ENCODE measurements at regions not wholly inside any gene's neighbourhood (a gene's known extent, or its start where the extent isn't known, plus 50 kb on each side); places are given as distances from the start of the nearest gene placed in this dataset.
"Not testable (repeated sequence)": the region's sequence is repeated elsewhere in the genome, so short reads cannot be mapped to it uniquely, and the experiment has no call there.

DNA sequence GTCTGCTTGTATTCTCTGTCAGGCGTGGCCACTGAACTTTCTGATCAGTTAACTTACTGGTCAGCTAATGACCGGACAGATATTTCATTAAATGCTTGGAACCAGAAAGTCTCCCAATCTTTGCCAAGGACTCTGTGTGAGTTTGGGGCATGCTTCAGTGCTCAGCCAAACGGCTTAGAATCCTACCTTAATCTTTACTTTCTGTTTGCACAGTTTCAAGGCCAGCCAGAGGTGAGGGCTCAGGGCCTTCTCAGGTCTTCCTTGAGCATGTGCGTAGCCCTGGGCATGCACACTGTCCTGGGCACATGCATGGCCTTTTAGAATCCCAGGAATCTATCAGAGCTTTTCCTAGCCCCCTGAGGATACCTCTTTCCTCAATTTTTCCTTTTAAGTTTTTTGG is 230.1 kb downstream of the RAB11FIP4 start (continued):
- TF ChIP-seq ZNF239 (tag by site-specific recombination; IDR thresholded peaks at IDR 0.05) (no peak), ZNF777 (tag by site-specific recombination; IDR thresholded peaks at IDR 0.05; ENCODE audit: borderline replicate concordance) (no peak), ZBTB17 (tag by site-specific recombination; IDR thresholded peaks at IDR 0.05) (no peak), PRDM10 (tag by site-specific recombination; IDR thresholded peaks at IDR 0.05) (no peak)
- TF ChIP-seq, protein P1, sequence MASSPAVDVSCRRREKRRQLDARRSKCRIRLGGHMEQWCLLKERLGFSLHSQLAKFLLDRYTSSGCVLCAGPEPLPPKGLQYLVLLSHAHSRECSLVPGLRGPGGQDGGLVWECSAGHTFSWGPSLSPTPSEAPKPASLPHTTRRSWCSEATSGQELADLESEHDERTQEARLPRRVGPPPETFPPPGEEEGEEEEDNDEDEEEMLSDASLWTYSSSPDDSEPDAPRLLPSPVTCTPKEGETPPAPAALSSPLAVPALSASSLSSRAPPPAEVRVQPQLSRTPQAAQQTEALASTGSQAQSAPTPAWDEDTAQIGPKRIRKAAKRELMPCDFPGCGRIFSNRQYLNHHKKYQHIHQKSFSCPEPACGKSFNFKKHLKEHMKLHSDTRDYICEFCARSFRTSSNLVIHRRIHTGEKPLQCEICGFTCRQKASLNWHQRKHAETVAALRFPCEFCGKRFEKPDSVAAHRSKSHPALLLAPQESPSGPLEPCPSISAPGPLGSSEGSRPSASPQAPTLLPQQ (tag by site-specific recombination; IDR thresholded peaks at IDR 0.05) = no peak

GRCh38 chr17:31611053-31611452 is 219.6 kb downstream of the RAB11FIP4 start:
- H3K36me3 ChIP-seq (ENCODE audit: control insufficient read depth in 2 of 2, insufficient read depth in 1 of 2, low read length in 2 of 2); POLR2A ChIA-PET; H3K4me1 ChIP-seq (ENCODE audit: control insufficient read depth, insufficient read depth, low read length); H3K4me3 ChIP-seq (ENCODE audit: low read depth, low read length); H3K27ac ChIP-seq (ENCODE audit: extremely low read depth, low read depth, low read length); CTCF ChIA-PET; H3K9me3 ChIP-seq (ENCODE audit: control insufficient read depth, insufficient read depth, low read depth, low read length): not testable (repeated sequence)

DNA sequence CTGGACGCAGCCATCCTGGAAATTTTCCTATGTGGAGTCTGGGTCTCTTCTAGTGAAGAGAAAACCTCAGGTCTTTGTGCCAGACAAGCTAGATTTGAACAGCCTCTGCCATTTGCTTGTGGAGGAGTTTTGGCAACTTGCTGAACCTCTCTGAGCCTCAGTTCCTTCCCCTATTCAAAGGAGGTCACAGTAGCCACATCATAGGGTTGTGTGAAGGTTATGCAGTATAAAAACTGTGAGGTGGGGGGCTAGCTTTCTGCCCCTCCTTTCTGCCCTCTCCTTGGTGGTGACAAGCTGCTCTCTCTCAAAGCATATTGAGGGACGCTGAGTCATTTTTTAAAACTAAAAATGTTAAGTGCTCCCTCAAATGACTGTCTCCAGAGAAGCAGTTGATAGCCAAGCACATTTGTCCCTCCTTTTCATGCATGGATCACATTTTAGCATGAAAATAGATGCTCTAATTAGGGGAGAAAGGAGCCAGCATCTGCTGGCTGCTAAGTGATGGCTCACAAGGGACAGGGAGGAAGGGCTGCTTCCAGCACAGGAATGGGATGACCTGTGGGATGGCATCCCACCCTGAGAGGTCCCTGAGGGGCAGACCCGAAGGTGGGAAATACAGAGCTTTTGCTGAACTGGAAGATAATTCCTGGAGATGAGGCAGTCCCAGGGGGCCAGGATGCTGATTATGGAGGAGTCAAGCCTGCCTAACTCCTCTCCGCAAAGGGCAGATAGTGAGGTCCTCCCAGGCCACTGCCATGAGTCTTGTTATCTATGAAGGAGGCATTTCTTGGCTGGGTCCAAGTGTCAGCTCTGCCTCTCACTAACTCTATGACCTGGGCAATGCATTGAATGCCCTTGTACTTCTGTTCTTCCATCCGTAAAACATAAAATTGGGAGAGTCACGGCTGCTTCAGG is 218.8 kb downstream of the RAB11FIP4 start:
- no peak overlapping the region for H3K4me3 ChIP-seq (ENCODE audit: low read depth, low read length)
- ChIA-PET POLR2A (no interaction called here), CTCF (no interaction called here)
- no peaks in the 10 kb centered on the region for H3K4me1 ChIP-seq (ENCODE audit: control insufficient read depth, insufficient read depth, low read length)
- no peak overlapping the region for H3K27ac ChIP-seq (ENCODE audit: extremely low read depth, low read depth, low read length)
- no peaks in the 10 kb centered on the region for H3K36me3 ChIP-seq (ENCODE audit: control insufficient read depth in 2 of 2, insufficient read depth in 1 of 2, low read length in 2 of 2)
- no peaks in the 10 kb centered on the region for H3K9me3 ChIP-seq (ENCODE audit: control insufficient read depth, insufficient read depth, low read depth, low read length)
- TF ChIP-seq ZFP37 (tag by site-specific recombination; IDR thresholded peaks at IDR 0.05) = no peak
- TF ChIP-seq OVOL3 (tag by site-specific recombination; IDR thresholded peaks at IDR 0.05) = no peak
- no peak for TF ChIP-seq ZNF423 (tag by site-specific recombination; IDR thresholded peaks at IDR 0.05)
- no peak for TF ChIP-seq ZXDB (tag by site-specific recombination; IDR thresholded peaks at IDR 0.05)
- TF ChIP-seq ZNF530 (tag by site-specific recombination; IDR thresholded peaks at IDR 0.05; ENCODE audit: low read depth) = no peak
- TF ChIP-seq ZNF248 (tag by site-specific recombination; IDR thresholded peaks at IDR 0.05) = no peak
- TF ChIP-seq KLF10 (tag by site-specific recombination; IDR thresholded peaks at IDR 0.05) = no peak
- no peak for TF ChIP-seq ZNF169 (tag by site-specific recombination; IDR thresholded peaks at IDR 0.05)

GRCh38 chr17:31609331-31609730 is 217.9 kb downstream of the RAB11FIP4 start:
- Histone ChIP-seq H3K4me3 (ENCODE audit: low read depth, low read length) (no peak overlapping the region), H3K27ac (ENCODE audit: extremely low read depth, low read depth, low read length) (no peak overlapping the region), H3K9me3 (ENCODE audit: control insufficient read depth, insufficient read depth, low read depth, low read length) (no peaks in the 10 kb centered on the region), H3K36me3 (ENCODE audit: control insufficient read depth in 2 of 2, insufficient read depth in 1 of 2, low read length in 2 of 2) (no peaks in the 10 kb centered on the region), H3K4me1 (ENCODE audit: control insufficient read depth, insufficient read depth, low read length) (no peaks in the 10 kb centered on the region)
- TF ChIP-seq GLIS1 (tag by site-specific recombination; IDR thresholded peaks at IDR 0.05) (no peak), ZBTB7A (tag by site-specific recombination; IDR thresholded peaks at IDR 0.05; ENCODE audit: low read depth) (no peak), ZNF473 (tag by site-specific recombination; IDR thresholded peaks at IDR 0.05) (no peak), KLF10 (tag by site-specific recombination; IDR thresholded peaks at IDR 0.05) (no peak), ZNF529 (tag by site-specific recombination; IDR thresholded peaks at IDR 0.05; ENCODE audit: insufficient replicate concordance) (no peak), ZNF585B (tag by site-specific recombination; IDR thresholded peaks at IDR 0.05) (no peak), KLF7 (tag by site-specific recombination; IDR thresholded peaks at IDR 0.05; ENCODE audit: borderline replicate concordance) (no peak)
- CTCF ChIA-PET = no interaction called here
- POLR2A ChIA-PET = no interaction called here

All from HEK293 (cell line).